NCI-H1048 (cell line): ENCODE measurements at regions not wholly inside any gene's neighbourhood (a gene's known extent, or its start where the extent isn't known, plus 50 kb on each side); places are given as distances from the start of the nearest gene placed in this dataset.

Experiments used
- DNase-seq: peaks from one replicate; lab custom pipeline; 2025; lab: John Stamatoyannopoulos, UW

DNA sequence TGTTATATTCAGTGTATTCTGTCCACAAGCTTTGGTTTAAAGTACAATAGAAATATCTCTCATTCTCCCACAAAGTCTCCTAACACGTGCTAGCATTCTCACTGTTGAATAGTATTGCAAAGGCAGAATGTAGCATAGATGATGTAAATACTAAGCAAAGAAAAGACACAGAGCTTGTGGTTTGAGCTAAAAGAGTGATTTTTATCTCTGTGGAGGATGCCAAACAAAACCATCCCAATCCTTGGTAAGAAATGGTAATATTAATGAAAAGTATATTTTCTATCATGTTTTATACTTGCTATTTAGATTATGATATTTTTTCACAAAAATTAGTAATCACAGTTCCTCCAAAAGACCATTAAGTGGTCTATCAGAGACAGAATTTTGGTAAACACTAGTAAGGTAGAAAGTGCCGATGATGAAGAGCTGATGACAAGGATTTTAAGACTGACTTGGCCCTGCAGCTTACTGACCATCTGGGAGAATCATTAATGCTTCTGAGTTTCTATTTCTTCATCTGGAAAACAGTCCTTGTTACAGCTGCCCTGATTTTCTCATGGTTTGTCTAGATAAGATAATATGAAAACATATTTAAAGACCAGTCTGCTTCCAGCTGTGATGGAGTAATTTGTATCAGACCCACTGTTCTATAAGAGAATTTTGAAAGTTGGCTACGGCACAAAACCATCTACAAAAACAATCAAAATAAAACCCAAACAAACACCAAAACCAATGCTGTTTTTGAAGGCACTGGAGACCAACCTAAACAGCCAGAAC, 510.2 kb downstream of the SPATA31D1 start:
- no peak for DNase-seq

DNA sequence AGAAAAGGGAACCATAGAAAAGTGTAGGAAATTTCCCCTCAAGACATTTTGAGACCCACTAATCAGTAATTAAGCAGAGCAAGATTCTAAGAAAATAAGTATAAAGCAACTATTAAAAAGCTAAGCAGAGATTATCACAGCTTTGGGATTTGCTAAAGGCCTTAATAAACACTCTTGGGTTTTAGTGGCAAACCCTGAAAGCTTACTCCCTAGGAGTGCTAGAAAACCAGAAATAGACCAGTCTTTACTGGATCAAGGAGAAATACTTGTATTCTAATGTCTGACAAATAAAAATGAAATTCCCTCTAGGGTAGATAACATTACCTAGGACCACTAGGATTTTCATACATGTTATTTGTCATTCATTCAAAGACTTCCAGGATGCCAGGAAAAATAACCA, 510.8 kb downstream of the SPATA31D1 start:
- DNase-seq: no peak

DNA sequence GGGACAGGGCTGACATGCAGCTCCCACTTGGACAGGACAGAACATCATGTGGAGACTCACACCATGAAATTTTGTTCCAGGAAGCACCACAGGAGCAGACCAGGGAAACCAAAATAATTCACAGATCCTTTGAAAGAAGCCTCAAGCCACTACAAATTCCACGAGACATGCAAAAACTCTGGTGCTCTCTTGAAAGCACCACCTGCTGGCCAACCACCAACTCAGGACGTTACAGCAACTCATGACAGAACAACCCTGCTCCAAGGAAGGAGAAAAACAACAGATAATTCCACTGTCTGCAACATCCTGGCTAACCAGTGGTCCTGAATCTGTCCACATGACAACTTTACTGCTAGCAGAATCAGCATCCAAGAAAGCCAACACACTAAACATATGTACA, 516.0 kb downstream of the SPATA31D1 start:
- no peak for DNase-seq

DNA sequence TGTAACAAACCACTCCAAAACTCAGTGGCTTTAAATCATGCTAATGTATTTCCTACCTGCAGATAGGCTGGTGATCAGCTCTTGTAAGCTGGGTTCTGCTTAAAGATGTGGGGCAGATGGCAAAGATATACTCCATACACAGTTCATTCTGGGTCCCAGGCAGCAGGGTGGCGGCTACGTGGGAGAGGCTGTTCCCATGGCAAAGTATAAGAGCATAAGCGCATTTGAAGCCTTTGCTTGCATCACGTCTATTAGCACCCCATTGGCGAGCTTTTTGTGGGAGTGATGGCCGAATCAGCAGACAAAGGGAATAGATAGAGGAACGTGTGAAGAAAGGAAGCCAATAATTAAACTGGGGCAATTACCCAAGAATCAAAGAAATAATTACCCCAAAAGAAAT, 523.1 kb downstream of the SPATA31D1 start:
- no peak for DNase-seq

DNA sequence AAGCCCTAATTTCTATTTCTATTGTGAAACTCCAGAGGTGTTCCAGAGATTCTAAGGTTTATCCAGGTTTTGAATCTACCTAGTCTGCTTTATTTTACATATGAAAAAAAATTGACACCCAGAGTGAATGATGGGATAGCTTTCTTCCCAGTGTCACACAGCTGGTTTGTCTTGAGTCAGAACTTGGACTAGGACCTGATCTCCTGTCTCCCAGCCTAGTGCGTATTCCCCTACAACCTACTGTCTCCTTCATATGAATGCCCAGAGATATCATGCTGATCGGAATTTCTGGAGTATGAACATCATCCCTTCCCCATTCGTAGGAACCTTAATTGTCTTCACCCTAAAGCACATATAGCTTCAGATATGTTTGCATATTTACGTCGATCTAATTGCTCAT, 524.2 kb downstream of the SPATA31D1 start:
- DNase-seq: no peak

DNA sequence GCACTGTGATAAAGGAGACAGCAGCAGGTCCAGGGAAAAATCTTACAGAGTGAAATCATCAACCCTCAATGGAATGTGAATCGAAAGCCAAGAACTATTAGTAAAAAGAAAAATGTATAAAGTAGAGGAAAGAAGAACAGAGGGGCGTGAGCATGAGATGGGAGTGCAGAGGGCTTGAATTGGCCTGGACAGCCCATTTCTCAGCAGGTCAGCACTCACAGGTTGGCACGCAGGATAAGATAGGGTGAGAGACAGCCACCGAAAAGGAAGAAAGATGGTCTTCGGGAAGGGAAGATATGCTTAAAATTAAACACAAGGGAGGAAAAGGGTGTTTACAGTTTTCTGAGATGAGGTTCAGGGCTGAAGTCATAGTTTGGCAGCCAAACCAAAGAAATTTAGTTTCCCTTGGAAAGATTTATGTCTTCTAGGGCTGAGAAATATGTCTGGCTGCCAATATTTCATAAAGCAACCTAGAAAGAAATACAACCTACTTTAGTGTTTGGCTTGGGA, 524.7 kb downstream of the SPATA31D1 start:
- no peak for DNase-seq

DNA sequence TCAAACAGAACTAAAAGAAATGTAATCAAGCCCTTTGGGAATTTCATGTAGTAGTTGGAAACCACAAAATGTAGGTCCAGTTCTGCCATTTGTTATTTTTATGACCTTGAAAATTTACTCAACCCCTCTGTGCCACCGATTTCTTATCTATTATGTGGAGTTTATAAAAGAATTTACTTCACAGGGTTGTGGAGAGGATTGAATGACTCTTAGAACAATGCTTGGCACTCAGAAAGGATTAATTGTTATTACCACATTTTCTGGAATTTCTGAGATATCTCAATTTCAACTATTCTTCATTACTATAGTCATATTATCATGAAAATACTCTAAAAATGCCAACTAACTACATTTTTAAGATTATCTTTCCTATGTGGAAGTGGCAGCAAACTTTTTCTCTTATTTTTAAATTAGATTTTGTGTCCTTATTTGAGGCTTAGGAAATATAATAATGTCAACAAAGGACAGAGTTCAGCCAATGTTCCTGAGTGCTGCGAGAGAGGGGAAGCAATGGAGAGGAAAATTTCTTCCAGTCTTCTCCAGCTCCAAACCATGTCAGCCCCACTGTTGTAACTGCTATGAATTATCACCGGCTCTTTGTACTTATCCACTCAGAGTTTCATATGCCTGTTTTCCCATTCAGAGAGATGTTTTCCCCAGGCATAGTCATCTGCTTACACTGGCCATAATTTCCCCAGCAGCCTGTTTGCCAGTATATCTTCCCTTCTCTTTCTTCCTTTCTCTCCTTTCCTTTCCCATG, 525.6 kb downstream of the SPATA31D1 start:
- no peak for DNase-seq

DNA sequence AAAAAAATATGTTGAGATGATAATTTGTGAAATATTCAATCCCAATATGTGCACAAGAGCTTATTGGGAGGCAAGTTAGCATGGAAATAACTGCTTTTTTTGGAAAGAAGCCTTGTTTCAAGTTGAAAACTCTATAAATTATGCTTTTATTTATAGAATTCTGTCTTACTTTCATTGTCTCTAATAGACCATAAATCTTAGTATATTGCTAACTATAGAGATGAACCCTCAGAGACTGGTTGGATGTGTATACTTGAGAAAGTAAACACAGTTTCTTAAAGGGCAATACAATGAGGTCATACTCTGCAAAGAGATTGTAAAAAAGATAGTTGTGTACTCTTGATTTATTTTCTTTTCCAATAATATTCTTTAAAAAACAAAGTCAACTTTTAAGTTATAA, 530.3 kb downstream of the SPATA31D1 start:
- no peak for DNase-seq

DNA sequence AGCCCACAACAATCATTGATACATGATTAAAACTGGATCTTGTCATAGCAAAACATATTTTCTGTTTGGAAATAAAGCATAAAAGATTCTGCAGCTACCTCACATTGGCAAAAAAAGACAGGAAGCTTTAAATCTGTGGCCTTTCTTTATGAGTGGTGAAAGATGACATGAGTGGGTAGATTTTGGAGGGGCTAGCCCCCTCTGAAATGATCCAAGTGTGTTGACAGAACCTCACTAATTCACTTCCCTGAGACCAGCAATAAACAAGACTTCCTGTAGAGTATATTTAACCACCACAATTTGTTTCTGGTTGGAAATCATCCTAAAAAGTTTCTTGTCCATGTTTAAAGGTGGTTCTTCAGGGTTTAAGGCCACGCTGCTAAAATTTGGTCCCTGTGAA, 530.8 kb downstream of the SPATA31D1 start:
- no peak for DNase-seq

DNA sequence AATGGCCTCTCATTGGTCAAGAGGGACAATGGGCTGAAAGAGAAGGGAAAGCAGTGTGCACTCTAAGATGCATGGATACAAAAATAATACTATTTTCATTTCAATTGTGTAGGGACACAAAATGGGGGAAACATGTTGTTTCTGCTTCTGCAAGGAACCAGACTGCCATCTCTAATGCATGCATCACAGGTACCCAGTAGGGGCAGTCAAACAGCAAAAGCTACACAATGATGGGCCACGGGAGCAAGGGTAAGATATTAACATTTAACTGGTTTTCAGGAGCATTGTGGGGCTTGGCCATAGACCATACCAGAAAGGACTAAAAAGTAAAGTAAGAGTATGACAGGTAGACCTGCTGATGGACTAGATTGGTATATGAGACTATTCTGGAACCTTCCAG, 535.8 kb downstream of the SPATA31D1 start:
- DNase-seq: no peak

DNA sequence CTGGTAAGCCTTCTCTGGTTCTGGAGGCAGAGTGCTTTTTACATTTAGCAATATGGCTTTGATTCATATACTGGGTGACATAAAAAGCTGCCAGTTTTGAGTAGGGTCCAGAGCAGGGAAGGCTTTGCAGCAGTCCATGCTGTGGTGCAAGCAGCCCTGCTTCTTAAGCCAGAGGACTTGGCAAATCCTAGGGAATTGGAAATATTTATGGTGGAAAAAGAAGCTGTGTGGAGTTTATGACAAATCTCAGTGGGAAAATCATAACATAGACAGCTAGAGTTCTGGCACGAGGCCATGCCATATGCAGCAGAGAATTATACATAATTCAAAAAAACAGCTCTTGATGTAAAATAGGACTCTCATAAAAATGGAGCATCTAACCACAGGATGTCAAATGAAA, 536.4 kb downstream of the RASEF start:
- DNase-seq: no peak

DNA sequence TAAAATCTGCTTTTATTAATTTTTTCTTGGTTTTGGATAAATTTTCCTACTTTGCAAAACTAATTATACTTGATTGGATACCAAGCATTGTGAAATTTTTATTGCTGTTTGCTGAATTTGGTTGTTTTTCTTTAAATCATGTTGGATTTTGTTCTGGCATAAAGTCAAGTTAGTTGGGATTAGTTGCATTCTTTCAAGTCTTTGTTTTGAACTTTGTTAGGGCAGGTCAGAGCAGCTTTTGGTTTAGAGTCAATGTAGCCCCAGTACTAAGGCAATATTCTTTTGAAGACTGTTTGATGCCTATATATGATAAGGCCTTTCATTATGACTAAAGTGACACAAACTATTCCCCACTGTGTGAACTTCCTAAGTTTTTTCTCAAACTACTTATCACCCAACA, 531.1 kb downstream of the RASEF start:
- DNase-seq: no peak

DNA sequence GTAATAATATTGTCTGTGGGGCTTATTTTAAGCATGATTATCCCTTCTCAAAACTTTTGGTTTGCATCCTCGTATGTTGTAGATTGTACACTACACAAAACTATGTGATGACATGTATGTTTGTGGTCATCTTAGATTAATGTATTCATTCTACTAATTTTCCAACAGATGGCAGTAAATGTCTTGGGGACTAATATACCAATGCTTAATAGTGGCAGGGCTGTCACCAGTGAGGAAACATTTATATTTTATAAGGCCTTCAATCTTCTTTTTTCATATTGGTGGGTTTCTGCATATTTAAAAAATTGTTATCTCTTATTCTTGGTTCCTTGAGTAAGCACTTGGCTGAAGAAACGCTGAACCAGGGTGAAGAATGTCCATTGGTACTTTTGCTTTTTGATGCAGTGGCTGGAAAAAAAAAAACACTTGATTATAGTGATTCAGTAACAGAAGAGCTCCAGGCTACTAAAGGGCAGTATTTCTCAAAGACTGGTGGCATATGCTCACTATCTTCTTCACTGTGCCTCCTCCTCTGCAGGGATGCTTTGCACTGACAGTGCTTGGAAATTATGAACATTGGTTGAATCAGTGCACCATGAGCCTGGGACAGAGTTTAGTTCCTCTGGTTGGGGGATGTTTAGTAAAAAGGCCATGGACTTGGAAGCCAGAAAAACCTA, 530.3 kb downstream of the RASEF start:
- DNase-seq: no peak

DNA sequence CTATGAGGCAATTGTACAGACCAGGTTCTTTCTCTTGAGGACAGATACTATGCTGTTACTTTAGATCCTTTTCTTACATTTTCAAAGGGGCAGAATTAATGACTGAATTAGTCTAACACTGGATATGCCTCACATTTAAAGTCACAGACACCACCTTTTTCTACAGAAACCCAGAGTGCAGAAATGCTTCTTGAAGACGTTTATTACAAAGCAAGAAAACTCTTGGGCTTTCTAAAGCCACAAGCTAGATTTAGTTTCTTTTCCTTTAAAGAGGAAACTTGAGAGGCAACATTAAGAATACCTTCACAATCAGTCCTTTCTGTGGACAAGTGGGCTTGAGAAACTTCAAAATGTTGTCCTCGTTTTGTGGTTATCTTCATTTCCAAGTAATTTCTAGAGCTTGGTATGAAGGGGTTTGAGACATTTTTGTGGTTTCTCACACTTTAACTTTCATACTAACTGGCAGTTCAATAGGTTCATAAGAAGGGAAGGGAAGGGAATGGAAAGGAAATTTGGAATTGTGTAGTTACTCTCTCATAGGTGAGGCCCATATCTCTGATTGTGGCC, 527.4 kb downstream of the RASEF start:
- no peak for DNase-seq

DNA sequence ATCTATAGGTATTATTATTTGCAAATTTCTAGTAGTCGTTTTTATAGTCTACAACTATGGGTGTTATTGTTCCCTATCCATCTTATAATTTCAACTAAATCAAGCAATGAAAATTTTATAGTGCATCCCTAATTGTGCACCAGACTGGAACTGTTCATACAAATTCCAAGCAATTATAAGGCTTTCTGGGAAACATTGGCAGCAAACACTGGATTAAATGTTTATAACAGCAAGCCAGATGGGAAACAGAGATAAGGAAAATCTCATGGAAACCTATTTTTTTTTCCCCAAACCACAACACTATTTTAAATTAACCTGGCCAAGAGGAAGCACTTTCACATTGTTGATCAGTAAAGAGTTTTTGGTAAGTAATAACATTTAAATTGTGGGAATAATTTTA, 524.3 kb downstream of the RASEF start:
- DNase-seq: peak; percentile 61

DNA sequence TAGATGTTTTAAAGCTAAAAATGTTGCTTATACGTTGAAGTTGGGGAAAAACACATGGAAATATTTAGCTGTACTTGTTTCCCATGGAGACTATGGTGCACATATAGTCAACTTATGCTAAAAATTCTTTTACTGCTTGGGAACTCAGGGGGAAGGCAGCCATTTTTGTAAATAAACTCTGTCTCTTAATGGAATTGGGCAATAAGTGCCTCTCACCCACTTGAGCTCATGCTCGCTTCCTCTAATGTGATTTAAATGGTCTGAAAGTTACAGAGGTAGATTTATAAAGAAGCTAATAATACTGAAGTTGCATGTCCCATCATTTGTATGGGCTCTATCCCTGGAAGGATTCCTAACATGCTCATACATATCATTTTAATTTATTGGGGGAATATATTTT, 523.8 kb downstream of the RASEF start:
- no peak for DNase-seq

DNA sequence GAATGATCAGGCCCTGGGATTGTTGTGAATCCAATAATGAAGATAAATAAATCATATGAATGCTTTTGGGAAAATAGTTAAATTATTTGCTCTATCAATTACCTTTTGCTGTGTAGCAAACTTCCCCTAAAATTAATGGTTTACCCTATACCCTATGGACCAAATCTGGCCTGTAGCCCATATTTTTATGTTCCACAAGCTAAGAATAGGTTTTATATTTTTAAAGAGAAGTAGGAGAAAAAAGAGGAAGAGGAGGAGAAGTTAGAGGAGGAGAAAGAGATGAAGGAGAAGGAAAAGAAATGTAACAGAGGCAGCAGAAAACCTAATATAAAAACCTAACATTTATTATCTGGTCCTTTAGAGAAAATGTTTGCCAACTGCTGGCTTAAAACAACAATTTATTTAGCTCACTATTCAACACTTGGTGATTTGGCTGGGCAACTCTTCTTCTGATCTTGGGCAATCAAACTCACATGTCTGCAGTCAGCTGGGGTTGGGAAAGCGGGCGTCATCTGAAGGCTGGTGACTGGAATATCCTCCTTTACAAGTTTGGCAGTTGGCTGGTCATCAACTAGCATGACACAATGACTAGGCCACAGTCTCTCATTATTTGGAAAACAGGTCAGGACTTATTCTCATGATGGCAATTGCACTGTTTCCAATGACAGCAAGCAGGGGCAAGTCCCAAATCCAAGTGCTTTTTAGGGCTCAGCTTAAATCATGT, 522.9 kb downstream of the RASEF start:
- no peak for DNase-seq

DNA sequence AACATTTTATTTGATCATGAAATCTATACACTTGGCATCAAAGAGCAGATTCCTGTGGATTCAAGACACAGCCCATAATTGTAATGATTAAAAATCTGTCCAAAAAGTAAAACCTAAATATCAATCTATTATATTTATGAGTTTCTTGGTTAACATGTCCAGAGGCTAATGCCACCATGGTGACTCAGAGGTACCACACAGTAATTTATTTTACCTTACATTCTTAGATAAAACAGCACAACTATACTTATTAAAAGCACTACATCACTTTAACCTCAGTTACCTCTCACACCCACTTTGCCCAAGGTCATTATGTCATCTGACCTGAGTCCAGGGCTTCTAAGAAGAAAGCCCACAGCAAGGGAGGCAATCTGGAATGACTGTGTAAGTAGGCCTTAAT, 519.2 kb downstream of the RASEF start:
- no peak for DNase-seq

DNA sequence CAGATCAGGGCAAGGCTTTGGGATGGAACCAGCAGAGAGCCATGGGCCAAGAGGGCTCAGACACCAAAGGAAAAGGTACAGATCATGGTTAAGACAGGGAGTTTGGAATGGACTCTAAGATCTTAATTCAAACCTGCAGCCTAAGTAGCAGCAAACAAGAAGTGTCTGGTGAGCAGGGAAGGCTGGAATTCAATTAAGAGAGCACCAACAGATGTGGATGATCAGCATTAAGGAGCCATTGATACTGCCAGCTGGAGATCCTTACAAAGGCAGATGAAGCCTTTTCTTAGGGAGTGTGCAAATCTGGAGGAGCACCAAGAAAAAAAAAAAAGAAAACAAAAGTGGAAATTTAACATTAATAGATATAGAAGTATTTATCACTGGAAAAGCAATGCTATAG, 516.8 kb downstream of the RASEF start:
- no peak for DNase-seq

DNA sequence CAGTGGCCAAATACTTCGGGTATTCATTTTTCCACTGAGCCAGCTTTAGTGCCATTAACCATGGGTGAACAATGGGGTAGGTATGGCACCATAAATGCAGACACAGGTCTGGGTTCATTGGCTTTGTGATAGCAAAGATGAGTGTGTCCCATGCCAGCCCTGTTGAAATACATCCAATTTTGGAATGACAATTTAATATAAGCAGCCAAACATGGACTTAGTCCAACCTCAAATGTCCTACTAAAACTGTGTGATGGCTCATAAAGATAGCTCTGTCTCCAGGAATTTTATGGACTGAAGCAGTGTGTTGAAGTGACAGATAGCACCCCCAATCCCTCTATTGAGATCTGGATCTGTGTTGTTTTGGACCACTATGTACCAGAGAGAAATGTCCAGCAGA, 514.9 kb downstream of the RASEF start:
- DNase-seq: no peak

DNA sequence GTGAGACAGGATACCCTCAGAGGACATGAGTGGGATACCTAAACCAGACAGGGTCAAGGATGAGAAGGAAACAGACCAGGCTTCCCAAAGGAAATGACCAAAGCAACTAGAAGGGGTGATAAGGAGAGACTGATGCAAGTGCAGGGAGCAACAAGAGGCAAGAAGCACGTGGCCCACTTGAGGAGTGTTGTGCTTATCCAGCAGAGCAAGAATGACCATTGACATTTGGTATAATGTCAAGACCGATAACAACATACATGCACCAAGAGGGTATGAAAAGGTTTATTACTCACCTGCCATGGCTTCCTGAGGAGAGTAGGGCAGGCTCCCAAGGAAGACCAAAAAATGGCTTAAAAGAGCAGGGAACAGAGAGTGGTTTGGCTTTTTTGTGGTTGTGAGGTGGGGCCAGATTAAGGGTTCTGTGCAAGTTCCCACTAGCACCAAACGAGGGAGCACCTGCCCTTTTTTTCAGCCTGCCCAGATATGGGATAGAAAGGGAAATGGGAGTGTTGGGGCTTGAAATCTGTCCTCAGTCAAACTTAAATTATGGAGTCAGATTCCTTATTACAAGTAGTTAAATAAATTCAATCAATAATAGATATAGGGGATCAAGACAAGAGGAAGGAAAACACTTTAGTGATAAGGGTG, 513.6 kb downstream of the RASEF start:
- DNase-seq: no peak
